Gastroesophageal sphincter (tissue), 4 donors: ENCODE measurements at regions not wholly inside any gene's neighbourhood (a gene's known extent, or its start where the extent isn't known, plus 50 kb on each side); places are given as distances from the start of the nearest gene placed in this dataset.
"Not testable (repeated sequence)": the region's sequence is repeated elsewhere in the genome, so short reads cannot be mapped to it uniquely, and the experiment has no call there.

ENCODE experiments used
- ATAC-seq: fragments of 150-250 bp; one replicate; pipeline ENCODE4 v1.9.1; 2016; ENCODE audit warnings: mild to moderate bottlenecking, moderate library complexity
- H3K27ac ChIP-seq, 4 donors: fragments of 200-600 bp; sonication (generic) in 3 of 4; 1 replicate in 3 of 4; 2 replicates in 1 of 4; pipeline ENCODE4 v1.5.1; 2016 to 2019
- H3K27me3 ChIP-seq: fragments of 200-600 bp; sonication (generic); one replicate; pipeline ENCODE4 v1.5.1; 2019
- H3K36me3 ChIP-seq, 2 donors: fragments of 200-600 bp; sonication (generic); one replicate each; pipeline ENCODE4 v1.5.1; 2019; ENCODE audit warnings: control low read depth in 1 of 2
- H3K4me1 ChIP-seq, 3 donors: fragments of 200-600 bp; sonication (generic); 1 replicate in 2 of 3; 2 replicates in 1 of 3; pipeline ENCODE4 v1.5.1; 2016 to 2019; ENCODE audit warnings: control low read depth in 2 of 3
- H3K4me3 ChIP-seq, 2 donors: fragments of 200-600 bp; sonication (generic); one replicate each; pipeline ENCODE4 v1.5.1; 2019; ENCODE audit warnings: mild to moderate bottlenecking in 1 of 2, moderate library complexity in 1 of 2
- H3K9me3 ChIP-seq, 3 donors: fragments of 200-600 bp; sonication (generic); one replicate each; pipeline ENCODE4 v1.5.1; 2017 to 2019; ENCODE audit warnings: control low read depth in 2 of 3
- CTCF ChIP-seq, 4 experiments: fragments of 200-600 bp in 2 of 4; fragments of 450-650 bp in 2 of 4; sonication (generic) in 1 of 4; IDR thresholded peaks; one replicate each; pipeline ENCODE4 v1.5.1; 2017 to 2019; ENCODE audit warnings: antibody characterized with exemption in 4 of 4, mild to moderate bottlenecking in 2 of 4, moderate library complexity in 2 of 4
- EP300 ChIP-seq: sonication (generic); formaldehyde crosslinking; IDR thresholded peaks from one replicate; pipeline ENCODE4 v1.6.1; 2017; ENCODE audit warnings: antibody characterized with exemption, mild to moderate bottlenecking
- POLR2A ChIP-seq, 2 donors: fragments of 450-650 bp; IDR thresholded peaks; one replicate each; pipeline ENCODE4 v1.6.1; 2017; ENCODE audit warnings: antibody characterized with exemption in 2 of 2, mild to moderate bottlenecking in 2 of 2, moderate library complexity in 1 of 2
- POLR2AphosphoS5 ChIP-seq: sonication (generic); formaldehyde crosslinking; IDR thresholded peaks from one replicate; pipeline ENCODE4 v1.6.1; 2017; ENCODE audit warnings: antibody characterized with exemption
- WGBS, 2 donors: methylation state at CpG; one replicate each; pipeline ENCODE4 v1.1.5; 2018; ENCODE audit warnings: low coverage in 1 of 2; 5-methylcytosine and 5-hydroxymethylcytosine counted together

GRCh38 chr9:33661176-33661575 lies 134.2 kb upstream of the PRSS3 start:
- TF ChIP-seq POLR2AphosphoS5 (no peak), POLR2A (IDR thresholded peaks at IDR 0.05) (no peak), EP300 (no peak), CTCF (IDR thresholded peaks at IDR 0.05) (no peak)
- 47 to 81% methylated on average over 3 of the region's 3 CpGs for WGBS, 2 donors

GRCh38 chr9:33662871-33663270 lies 132.5 kb upstream of the PRSS3 start:
- Histone ChIP-seq H3K36me3 (no peaks in the 10 kb centered on the region), H3K27ac (no peak overlapping the region), H3K4me1 (no peaks in the 10 kb centered on the region), H3K27me3 (no peaks in the 10 kb centered on the region), H3K4me3 (no peak overlapping the region), H3K9me3 (no peaks in the 10 kb centered on the region)
- TF ChIP-seq EP300 (no peak), POLR2AphosphoS5 (no peak), CTCF (IDR thresholded peaks at IDR 0.05) (no peak), POLR2A (IDR thresholded peaks at IDR 0.05) (no peak)
- no peak for ATAC-seq
- WGBS, 2 donors: 64% methylated on average over 1 of the region's 1 CpG; no CpG with 5 or more reads in 1 of the 2 donors

More at GRCh38 chr9:33661176-33661575, 134.2 kb upstream of the PRSS3 start:
- H3K4me3 ChIP-seq: no peak overlapping the region
- H3K27ac ChIP-seq: no peak overlapping the region
- H3K36me3 ChIP-seq: no peaks in the 10 kb centered on the region
- H3K4me1 ChIP-seq: no peaks in the 10 kb centered on the region
- H3K9me3 ChIP-seq: no peaks in the 10 kb centered on the region
- ATAC-seq: no peak
- no peaks in the 10 kb centered on the region for H3K27me3 ChIP-seq

- not testable (repeated sequence) for ATAC-seq, H3K27me3 ChIP-seq
- WGBS, 2 donors: 20 to 38% methylated on average over 6 to 7 of the region's 8 CpGs
Observed at GRCh38 chr9:33676194-33676745, 119.1 kb upstream of the PRSS3 start.

GRCh38 chr9:33676746-33677505 lies 118.4 kb upstream of the PRSS3 start:
- Histone ChIP-seq H3K27me3 (peaks cover 8% of the 10 kb centered on the region), H3K9me3 (peaks cover 0 to 2% (median 0%) of the 10 kb centered on the region in 3 donors), H3K4me3 (peak overlapping the region; percentile 36 to 71), H3K4me1 (peaks cover 0 to 8% (median 5%) of the 10 kb centered on the region in 3 donors), H3K36me3 (no peaks in the 10 kb centered on the region), H3K27ac (peak overlapping the region; percentile 31 to 92 (median 90))
- WGBS, 2 donors: 2% methylated on average over 8 to 15 of the region's 78 CpGs
- no peak for TF ChIP-seq POLR2A (IDR thresholded peaks at IDR 0.05)
- no peak for TF ChIP-seq CTCF (IDR thresholded peaks at IDR 0.05)
- TF ChIP-seq POLR2AphosphoS5: no peak
- no peak for TF ChIP-seq EP300
- ATAC-seq: peak; percentile 86

More at GRCh38 chr9:33676194-33676745, 119.1 kb upstream of the PRSS3 start:
- H3K4me1 ChIP-seq, H3K36me3 ChIP-seq, H3K9me3 ChIP-seq: not testable (repeated sequence)
- peak overlapping the region; percentile 31 to 92 (median 90) for H3K27ac ChIP-seq
- peak overlapping the region; percentile 36 to 71 for H3K4me3 ChIP-seq

- no peak for TF ChIP-seq POLR2A (IDR thresholded peaks at IDR 0.05)
- no peak for TF ChIP-seq POLR2AphosphoS5
- TF ChIP-seq CTCF (IDR thresholded peaks at IDR 0.05): no peak
- TF ChIP-seq EP300: no peak
- peaks cover 0 to 8% (median 5%) of the 10 kb centered on the region in 3 donors for H3K4me1 ChIP-seq
- peak overlapping the region; percentile 31 to 92 (median 90) for H3K27ac ChIP-seq
- H3K36me3 ChIP-seq: no peaks in the 10 kb centered on the region
- WGBS, 2 donors: 31% methylated on average over 3 of the region's 3 CpGs
- peaks cover 0 to 2% (median 0%) of the 10 kb centered on the region in 3 donors for H3K9me3 ChIP-seq
- ATAC-seq: no peak
- H3K4me3 ChIP-seq: peak overlapping the region; percentile 36 to 71
- H3K27me3 ChIP-seq: peaks cover 8% of the 10 kb centered on the region
Observed at GRCh38 chr9:33677506-33677809, 117.9 kb upstream of the PRSS3 start.
